Breast epithelium (tissue), 3 donors: ENCODE measurements at regions not wholly inside any gene's neighbourhood (a gene's known extent, or its start where the extent isn't known, plus 50 kb on each side); places are given as distances from the start of the nearest gene placed in this dataset.

Experiments used
- POLR2A ChIP-seq: fragments of 450-650 bp; IDR thresholded peaks from one replicate; pipeline ENCODE4 v1.6.1; 2016; ENCODE audit warnings: antibody characterized with exemption, mild to moderate bottlenecking, moderate library complexity
- POLR2AphosphoS5 ChIP-seq, 3 donors: sonication (generic); formaldehyde crosslinking; IDR thresholded peaks; one replicate each; pipeline ENCODE4 v1.6.1; 2017; ENCODE audit warnings: antibody characterized with exemption in 3 of 3
- TF ChIP-seq, protein P1 (sequence below), 3 donors: fragments of 450-650 bp; IDR thresholded peaks; one replicate each; pipeline ENCODE4 v1.5.1; 2016 to 2017; ENCODE audit warnings: antibody characterized with exemption in 3 of 3, mild to moderate bottlenecking in 3 of 3, moderate library complexity in 3 of 3

DNA sequence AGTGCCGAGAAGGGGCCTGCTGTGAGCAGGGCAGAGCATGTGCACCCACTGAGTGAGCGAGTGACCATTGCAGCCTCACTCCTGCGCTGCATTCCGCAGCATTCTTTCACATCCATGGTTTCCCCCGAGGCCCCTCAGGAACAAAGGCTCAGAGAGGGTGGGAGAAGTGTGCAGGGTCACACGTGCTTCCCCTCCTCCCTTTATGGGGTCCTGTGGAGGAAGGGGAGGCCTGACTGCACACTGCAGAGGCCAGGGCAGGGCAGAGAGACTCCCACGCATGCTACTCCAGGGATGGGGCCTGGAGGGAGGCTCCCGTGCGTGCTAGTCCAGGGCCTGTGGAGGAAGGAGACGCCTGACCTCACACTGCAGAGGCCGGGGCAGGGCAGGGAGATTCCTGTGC is 63.2 kb downstream of the DIO3 start:
- TF ChIP-seq, protein P1, sequence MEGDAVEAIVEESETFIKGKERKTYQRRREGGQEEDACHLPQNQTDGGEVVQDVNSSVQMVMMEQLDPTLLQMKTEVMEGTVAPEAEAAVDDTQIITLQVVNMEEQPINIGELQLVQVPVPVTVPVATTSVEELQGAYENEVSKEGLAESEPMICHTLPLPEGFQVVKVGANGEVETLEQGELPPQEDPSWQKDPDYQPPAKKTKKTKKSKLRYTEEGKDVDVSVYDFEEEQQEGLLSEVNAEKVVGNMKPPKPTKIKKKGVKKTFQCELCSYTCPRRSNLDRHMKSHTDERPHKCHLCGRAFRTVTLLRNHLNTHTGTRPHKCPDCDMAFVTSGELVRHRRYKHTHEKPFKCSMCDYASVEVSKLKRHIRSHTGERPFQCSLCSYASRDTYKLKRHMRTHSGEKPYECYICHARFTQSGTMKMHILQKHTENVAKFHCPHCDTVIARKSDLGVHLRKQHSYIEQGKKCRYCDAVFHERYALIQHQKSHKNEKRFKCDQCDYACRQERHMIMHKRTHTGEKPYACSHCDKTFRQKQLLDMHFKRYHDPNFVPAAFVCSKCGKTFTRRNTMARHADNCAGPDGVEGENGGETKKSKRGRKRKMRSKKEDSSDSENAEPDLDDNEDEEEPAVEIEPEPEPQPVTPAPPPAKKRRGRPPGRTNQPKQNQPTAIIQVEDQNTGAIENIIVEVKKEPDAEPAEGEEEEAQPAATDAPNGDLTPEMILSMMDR (IDR thresholded peaks at IDR 0.05): no peak
- TF ChIP-seq POLR2AphosphoS5 (IDR thresholded peaks at IDR 0.05) (no peak), POLR2A (no peak)
